Testis (tissue), 2 donors: ENCODE measurements at regions not wholly inside any gene's neighbourhood (a gene's known extent, or its start where the extent isn't known, plus 50 kb on each side); places are given as distances from the start of the nearest gene placed in this dataset.
"Not testable (repeated sequence)": the region's sequence is repeated elsewhere in the genome, so short reads cannot be mapped to it uniquely, and the experiment has no call there.

Experiments used
- DNase-seq: peaks from one replicate; pipeline ENCODE4 v3.0.0-alpha.2; 2019
- H3K27ac ChIP-seq, 2 donors: fragments of 200-600 bp; sonication (generic); one replicate each; pipeline ENCODE4 v1.5.1; 2019
- H3K27me3 ChIP-seq: fragments of 200-600 bp; sonication (generic); one replicate; pipeline ENCODE4 v1.5.1; 2019
- H3K36me3 ChIP-seq: fragments of 200-600 bp; sonication (generic); one replicate; pipeline ENCODE4 v1.5.1; 2017; ENCODE audit warnings: low read depth; ENCODE audit errors: missing control alignments
- H3K4me1 ChIP-seq: fragments of 200-600 bp; sonication (generic); one replicate; pipeline ENCODE4 v1.5.1; 2019
- H3K4me3 ChIP-seq, 2 donors: fragments of 200-600 bp; sonication (generic); one replicate each; pipeline ENCODE4 v1.5.1; 2017 to 2019
- H3K9me3 ChIP-seq: fragments of 200-600 bp; sonication (generic); one replicate; pipeline ENCODE4 v1.5.1; 2017
- CTCF ChIP-seq, 3 experiments: fragments of 450-650 bp in 2 of 3; fragments of 200-600 bp in 1 of 3; sonication (generic) in 1 of 3; IDR thresholded peaks; one replicate each; pipeline ENCODE4 v1.5.1; 2016 to 2019; ENCODE audit warnings: antibody characterized with exemption in 3 of 3, mild to moderate bottlenecking in 2 of 3, moderate library complexity in 1 of 3
- POLR2A ChIP-seq: fragments of 450-650 bp; IDR thresholded peaks from one replicate; pipeline ENCODE4 v1.6.1; 2017; ENCODE audit warnings: antibody characterized with exemption, mild to moderate bottlenecking, moderate library complexity
- WGBS, 2 donors: methylation state at CpG; one replicate each; pipeline ENCODE4 v1.1.5; 2018; 5-methylcytosine and 5-hydroxymethylcytosine counted together
- intact Hi-C: fragments of 100-400 bp; cut with DNase I; formaldehyde crosslinking; loops from one replicate; pipeline ENCODE4 v1.15.1; 2023; ENCODE audit warnings: low total_unique reads

DNA sequence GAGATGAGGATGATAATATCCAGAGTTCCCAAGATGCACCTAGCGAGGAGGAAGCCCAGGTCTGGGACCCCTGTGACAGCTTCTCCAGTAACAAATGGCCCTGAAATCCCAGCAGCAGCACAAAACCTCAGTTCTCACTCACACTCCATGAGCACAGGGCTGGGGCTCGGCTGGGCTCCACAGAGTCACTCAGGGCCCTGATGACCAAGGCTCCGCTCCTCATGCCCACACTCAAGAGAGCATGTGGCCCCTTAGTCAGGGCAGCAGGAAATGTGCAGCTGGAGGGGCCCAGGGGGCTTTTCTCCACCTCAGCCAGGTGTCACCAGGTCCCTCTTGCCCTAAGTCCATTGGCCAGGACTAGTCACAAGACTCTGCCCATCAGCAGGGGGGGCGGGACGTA is 242.7 kb upstream of the SFSWAP start:
- no peaks in the 10 kb centered on the region for H3K27me3 ChIP-seq
- 83 to 92% methylated on average over 1 to 5 of the region's 5 CpGs for WGBS, 2 donors
- intact Hi-C loops = no loop called here

DNA sequence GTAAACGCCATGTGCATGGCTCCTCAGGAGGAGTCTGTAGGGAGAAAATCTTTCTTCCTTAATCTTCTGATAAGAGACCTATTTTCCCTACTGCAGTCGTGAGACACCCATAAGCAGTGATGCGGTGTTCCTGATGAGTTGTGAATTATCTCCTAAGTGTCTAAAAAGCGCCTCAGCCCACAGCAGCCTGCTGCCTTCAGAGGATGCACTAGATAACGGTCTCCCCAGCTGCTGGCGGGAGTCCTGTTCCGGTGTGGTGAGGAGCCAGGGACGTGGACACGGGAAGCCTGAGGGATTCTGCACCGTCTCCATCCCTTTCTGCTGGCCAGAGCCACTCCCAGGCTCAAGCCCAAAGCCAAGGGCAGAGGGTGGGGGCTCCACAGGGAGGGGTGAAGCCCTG is 240.9 kb upstream of the SFSWAP start:
- H3K9me3 ChIP-seq, H3K4me1 ChIP-seq, intact Hi-C loops, DNase-seq, H3K36me3 ChIP-seq, H3K4me3 ChIP-seq, H3K27ac ChIP-seq, H3K27me3 ChIP-seq: not testable (repeated sequence)
- WGBS, 2 donors = 16 to 61% methylated on average over 4 of the region's 10 CpGs

More for the DNA sequence above, 242.7 kb upstream of the SFSWAP start:
- peaks cover 9% of the 10 kb centered on the region for H3K4me1 ChIP-seq
- TF ChIP-seq CTCF (IDR thresholded peaks at IDR 0.05) = no peak
- TF ChIP-seq POLR2A = no peak
- no peaks in the 10 kb centered on the region for H3K36me3 ChIP-seq
- no peak for DNase-seq
- H3K4me3 ChIP-seq = no peak overlapping the region
- H3K27ac ChIP-seq = no peak overlapping the region
- no peaks in the 10 kb centered on the region for H3K9me3 ChIP-seq

- no peak for DNase-seq
- TF ChIP-seq POLR2A (no peak), CTCF (IDR thresholded peaks at IDR 0.05) (no peak)
- Histone ChIP-seq H3K27me3 (no peaks in the 10 kb centered on the region), H3K27ac (no peak overlapping the region), H3K9me3 (no peaks in the 10 kb centered on the region), H3K36me3 (no peaks in the 10 kb centered on the region), H3K4me1 (no peaks in the 10 kb centered on the region), H3K4me3 (no peak overlapping the region)
- intact Hi-C loops = no loop called here
- WGBS, 2 donors = 64 to 80% methylated on average over 19 to 20 of the region's 20 CpGs
These were observed 239.5 kb upstream of the SFSWAP start for GRCh38 chr12:131471271-131471905.

DNA sequence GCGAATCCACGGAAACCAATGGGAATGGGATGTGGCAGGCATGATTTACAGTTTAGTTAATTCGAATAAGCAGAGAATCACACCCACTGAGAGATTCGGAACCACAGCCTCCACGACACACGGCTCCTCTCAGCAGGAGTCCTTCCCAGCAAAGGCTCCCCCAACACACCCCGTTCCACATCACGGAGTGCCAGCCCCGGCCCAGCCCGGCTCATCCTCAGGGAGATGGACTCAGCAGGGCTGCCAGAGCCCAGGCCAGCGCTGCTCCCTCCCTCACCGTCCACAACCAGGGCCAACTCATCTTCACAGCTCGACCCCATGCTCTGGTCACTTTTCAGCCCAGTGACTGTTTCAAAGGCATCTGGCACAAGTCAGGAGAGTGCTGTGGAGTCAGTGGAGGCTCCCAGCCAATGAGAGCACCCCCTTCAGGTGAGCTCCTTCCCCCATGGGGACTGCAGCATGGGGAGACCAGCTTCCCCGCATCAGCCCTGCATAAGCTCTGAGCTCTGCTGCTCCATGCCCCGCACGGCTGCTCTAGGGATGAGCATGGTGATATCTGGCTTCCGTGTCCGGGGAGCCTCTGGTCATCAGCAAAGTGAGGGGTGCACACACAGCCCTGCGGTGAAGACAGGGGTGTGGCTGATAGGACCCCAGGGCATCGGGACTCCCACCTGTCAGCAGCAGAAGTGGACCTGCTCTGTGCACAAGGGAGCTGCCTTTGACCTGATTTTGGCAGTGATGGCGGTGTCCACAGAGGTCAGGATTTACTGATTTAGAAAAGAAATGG is 238.8 kb upstream of the SFSWAP start:
- DNase-seq = no peak
- Histone ChIP-seq H3K9me3 (no peaks in the 10 kb centered on the region), H3K4me3 (no peak overlapping the region), H3K27me3 (no peaks in the 10 kb centered on the region), H3K4me1 (no peaks in the 10 kb centered on the region), H3K36me3 (no peaks in the 10 kb centered on the region), H3K27ac (no peak overlapping the region)
- 87 to 88% methylated on average over 14 to 21 of the region's 21 CpGs for WGBS, 2 donors
- intact Hi-C loops = no loop called here
- TF ChIP-seq POLR2A = no peak
- no peak for TF ChIP-seq CTCF (IDR thresholded peaks at IDR 0.05)

DNA sequence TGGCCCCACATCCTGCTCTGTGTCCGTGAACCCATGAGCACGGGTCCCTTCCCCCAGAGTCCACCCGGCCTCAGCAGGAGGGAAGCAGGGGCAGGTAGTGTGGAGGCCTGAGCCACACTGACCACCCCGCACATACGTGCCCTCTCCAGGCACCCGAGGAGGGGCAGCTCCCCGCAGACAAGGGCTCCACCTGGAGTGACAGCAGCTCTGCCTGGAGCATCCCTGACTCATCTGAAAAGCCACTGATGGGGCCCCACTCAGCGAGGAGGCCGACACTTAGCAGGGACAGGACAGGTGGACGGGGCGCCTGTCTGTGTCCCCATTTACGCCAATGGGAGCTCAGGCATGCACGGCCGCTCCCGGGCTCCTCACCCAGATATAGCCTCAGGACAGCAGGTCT is 237.6 kb upstream of the SFSWAP start:
- Histone ChIP-seq H3K27me3 (no peaks in the 10 kb centered on the region), H3K4me3 (no peak overlapping the region), H3K27ac (no peak overlapping the region), H3K36me3 (no peaks in the 10 kb centered on the region), H3K9me3 (no peaks in the 10 kb centered on the region), H3K4me1 (no peaks in the 10 kb centered on the region)
- no peak for TF ChIP-seq POLR2A
- no peak for TF ChIP-seq CTCF (IDR thresholded peaks at IDR 0.05)
- DNase-seq = no peak
- 94 to 95% methylated on average over 12 to 15 of the region's 15 CpGs for WGBS, 2 donors
- intact Hi-C loops = no loop called here
